ENCODE measurements at regions not wholly inside any gene's neighbourhood (a gene's known extent, or its start where the extent isn't known, plus 50 kb on each side); places are given as distances from the start of the nearest gene placed in this dataset.

GRCh38 chr2:139730197-139730596, 950.0 kb upstream of the NXPH2 start:
- TF ChIP-seq CTCF (optimal IDR thresholded peaks at IDR 0.05 in 1 of 3, IDR thresholded peaks at IDR 0.05 in 1 of 3, conservative IDR thresholded peaks at IDR 0.05 in 1 of 3; ENCODE audit: extremely low read depth in 1 of 3, insufficient read depth in 2 of 3, low read length in 3 of 3) (no peak), EZH2 (IDR thresholded peaks at IDR 0.05; ENCODE audit: low read length) (no peak)
